ENCODE measurements at regions not wholly inside any gene's neighbourhood (a gene's known extent, or its start where the extent isn't known, plus 50 kb on each side); places are given as distances from the start of the nearest gene placed in this dataset.
A peak's percentile ranks its signal among the peaks of the same experiment; 100 is the strongest.

GRCh38 chr2:181131584-181131983 lies 151.2 kb downstream of the UBE2E3 start:
- TF ChIP-seq EZH2phosphoT487 (IDR thresholded peaks at IDR 0.05; ENCODE audit: insufficient read depth, low read depth) (no peak), EZH2 (IDR thresholded peaks at IDR 0.05; ENCODE audit: insufficient read depth, poor library complexity, severe bottlenecking) (no peak)
- no peaks in the 10 kb centered on the region for H3K79me2 ChIP-seq (ENCODE audit: insufficient read depth)
- in situ Hi-C loops (cut with MboI): no loop called here
- 0 out of 2 replicates have a peak, but pooled peaks cover 3% of the 10 kb centered on the region for H3F3A ChIP-seq (ENCODE audit: insufficient read depth)
- no peak for DNase-seq
- no peak overlapping the region for H3K4me3 ChIP-seq
- H2AFZ ChIP-seq: no peak overlapping the region
- no peaks in the 10 kb centered on the region for H3K4me1 ChIP-seq (ENCODE audit: insufficient read depth)
- H3K27me3 ChIP-seq (replicated peaks; ENCODE audit: insufficient read depth): no peaks in the 10 kb centered on the region
- H3K4me2 ChIP-seq (ENCODE audit: unreplicated experiment): no peak overlapping the region
- H3K27ac ChIP-seq: no peak overlapping the region
- no peaks in the 10 kb centered on the region for H3K9me2 ChIP-seq (ENCODE audit: insufficient read depth)
- no peak overlapping the region for H3K9ac ChIP-seq
- H4K20me1 ChIP-seq (ENCODE audit: insufficient read depth): no peaks in the 10 kb centered on the region
- whole genome bisulfite sequencing, 2 experiments (ENCODE audit: low coverage in 1 of 2, low lambda C conversion rate in 2 of 2, missing lambda C conversion rate in 2 of 2): 75 to 78% methylated on average over 2 of the region's 2 CpGs
- H3K36me3 ChIP-seq (ENCODE audit: low read depth): no peaks in the 10 kb centered on the region
- H3K9me3 ChIP-seq (ENCODE audit: low read depth): peaks cover 7% of the 10 kb centered on the region

GRCh38 chr2:181138816-181139215 lies 158.4 kb downstream of the UBE2E3 start:
- H3F3A ChIP-seq (ENCODE audit: insufficient read depth): peaks cover 9% of the 10 kb centered on the region; the same call in 1 of the 2 replicates
- H3K4me3 ChIP-seq: no peak overlapping the region
- in situ Hi-C loops (cut with MboI): no loop called here
- WGBS, 2 experiments (ENCODE audit: low coverage in 1 of 2, low lambda C conversion rate in 2 of 2, missing lambda C conversion rate in 2 of 2): 58 to 68% methylated on average over 3 of the region's 3 CpGs
- DNase-seq: peak; percentile 54
- no peaks in the 10 kb centered on the region for H4K20me1 ChIP-seq (ENCODE audit: insufficient read depth)
- TF ChIP-seq EZH2phosphoT487 (IDR thresholded peaks at IDR 0.05; ENCODE audit: insufficient read depth, low read depth) (no peak), EZH2 (IDR thresholded peaks at IDR 0.05; ENCODE audit: insufficient read depth, poor library complexity, severe bottlenecking) (no peak)
- 0 out of 2 replicates have a peak, but pooled peaks cover 11% of the 10 kb centered on the region for H3K4me1 ChIP-seq (ENCODE audit: insufficient read depth)
- no peak overlapping the region for H2AFZ ChIP-seq
- H3K79me2 ChIP-seq (ENCODE audit: insufficient read depth): no peaks in the 10 kb centered on the region
- H3K9ac ChIP-seq: no peak overlapping the region
- no peak overlapping the region for H3K4me2 ChIP-seq (ENCODE audit: unreplicated experiment)
- H3K9me3 ChIP-seq (ENCODE audit: low read depth): peaks cover 7% of the 10 kb centered on the region
- no peaks in the 10 kb centered on the region for H3K9me2 ChIP-seq (ENCODE audit: insufficient read depth)
- H3K27me3 ChIP-seq (replicated peaks; ENCODE audit: insufficient read depth): no peaks in the 10 kb centered on the region
- no peaks in the 10 kb centered on the region for H3K36me3 ChIP-seq (ENCODE audit: low read depth)
- no peak overlapping the region for H3K27ac ChIP-seq

- peaks cover 9% of the 10 kb centered on the region; the same call in 1 of the 2 replicates for H3F3A ChIP-seq (ENCODE audit: insufficient read depth)
- H3K4me1 ChIP-seq (ENCODE audit: insufficient read depth): 0 out of 2 replicates have a peak, but pooled peaks cover 11% of the 10 kb centered on the region
- H3K79me2 ChIP-seq (ENCODE audit: insufficient read depth): no peaks in the 10 kb centered on the region
- in situ Hi-C loops (cut with MboI): no loop called here
- no peak overlapping the region for H3K9ac ChIP-seq
- H3K27me3 ChIP-seq (replicated peaks; ENCODE audit: insufficient read depth): no peaks in the 10 kb centered on the region
- peaks cover 7% of the 10 kb centered on the region for H3K9me3 ChIP-seq (ENCODE audit: low read depth)
- H3K4me3 ChIP-seq: no peak overlapping the region
- H4K20me1 ChIP-seq (ENCODE audit: insufficient read depth): no peaks in the 10 kb centered on the region
- DNase-seq: no peak
- 24 to 31% methylated on average over 2 of the region's 2 CpGs for WGBS, 2 experiments (ENCODE audit: low coverage in 1 of 2, low lambda C conversion rate in 2 of 2, missing lambda C conversion rate in 2 of 2)
- no peaks in the 10 kb centered on the region for H3K9me2 ChIP-seq (ENCODE audit: insufficient read depth)
- H3K27ac ChIP-seq: no peak overlapping the region
- H2AFZ ChIP-seq: no peak overlapping the region
- TF ChIP-seq EZH2 (IDR thresholded peaks at IDR 0.05; ENCODE audit: insufficient read depth, poor library complexity, severe bottlenecking): no peak
- TF ChIP-seq EZH2phosphoT487 (IDR thresholded peaks at IDR 0.05; ENCODE audit: insufficient read depth, low read depth): no peak
- H3K36me3 ChIP-seq (ENCODE audit: low read depth): no peaks in the 10 kb centered on the region
- no peak overlapping the region for H3K4me2 ChIP-seq (ENCODE audit: unreplicated experiment)
Observed at GRCh38 chr2:181139831-181140230, 159.4 kb downstream of the UBE2E3 start.

- no peak overlapping the region for H2AFZ ChIP-seq
- 0 out of 2 replicates have a peak, but pooled peaks cover 11% of the 10 kb centered on the region for H3K4me1 ChIP-seq (ENCODE audit: insufficient read depth)
- DNase-seq: peak; percentile 76
- H3K4me3 ChIP-seq: no peak overlapping the region
- H3K9me2 ChIP-seq (ENCODE audit: insufficient read depth): no peaks in the 10 kb centered on the region
- H3K4me2 ChIP-seq (ENCODE audit: unreplicated experiment): no peak overlapping the region
- peaks cover 3% of the 10 kb centered on the region for H3K9me3 ChIP-seq (ENCODE audit: low read depth)
- no peak overlapping the region for H3K9ac ChIP-seq
- H4K20me1 ChIP-seq (ENCODE audit: insufficient read depth): no peaks in the 10 kb centered on the region
- H3F3A ChIP-seq (ENCODE audit: insufficient read depth): peaks cover 9% of the 10 kb centered on the region; the same call in 1 of the 2 replicates
- no peaks in the 10 kb centered on the region for H3K27me3 ChIP-seq (replicated peaks; ENCODE audit: insufficient read depth)
- in situ Hi-C loops (cut with MboI): no loop called here
- 12 to 32% methylated on average over 1 of the region's 1 CpG for WGBS, 2 experiments (ENCODE audit: low coverage in 1 of 2, low lambda C conversion rate in 2 of 2, missing lambda C conversion rate in 2 of 2)
- no peaks in the 10 kb centered on the region for H3K36me3 ChIP-seq (ENCODE audit: low read depth)
- H3K79me2 ChIP-seq (ENCODE audit: insufficient read depth): no peaks in the 10 kb centered on the region
- TF ChIP-seq EZH2 (IDR thresholded peaks at IDR 0.05; ENCODE audit: insufficient read depth, poor library complexity, severe bottlenecking) (no peak), EZH2phosphoT487 (IDR thresholded peaks at IDR 0.05; ENCODE audit: insufficient read depth, low read depth) (no peak)
- no peak overlapping the region for H3K27ac ChIP-seq
Observed at GRCh38 chr2:181140414-181140813, 160.0 kb downstream of the UBE2E3 start.

- H3K4me2 ChIP-seq (ENCODE audit: unreplicated experiment): no peak overlapping the region
- no peak overlapping the region for H3K27ac ChIP-seq
- in situ Hi-C loops (cut with MboI): no loop called here
- H4K20me1 ChIP-seq (ENCODE audit: insufficient read depth): no peaks in the 10 kb centered on the region
- H3K4me1 ChIP-seq (ENCODE audit: insufficient read depth): 0 out of 2 replicates have a peak, but pooled peaks cover 11% of the 10 kb centered on the region
- H3F3A ChIP-seq (ENCODE audit: insufficient read depth): peaks cover 9% of the 10 kb centered on the region; the same call in 1 of the 2 replicates
- H3K27me3 ChIP-seq (replicated peaks; ENCODE audit: insufficient read depth): no peaks in the 10 kb centered on the region
- TF ChIP-seq EZH2phosphoT487 (IDR thresholded peaks at IDR 0.05; ENCODE audit: insufficient read depth, low read depth) (no peak), EZH2 (IDR thresholded peaks at IDR 0.05; ENCODE audit: insufficient read depth, poor library complexity, severe bottlenecking) (no peak)
- H2AFZ ChIP-seq: no peak overlapping the region
- no peak overlapping the region for H3K4me3 ChIP-seq
- H3K9ac ChIP-seq: no peak overlapping the region
- H3K79me2 ChIP-seq (ENCODE audit: insufficient read depth): no peaks in the 10 kb centered on the region
- WGBS, 2 experiments (ENCODE audit: low coverage in 1 of 2, low lambda C conversion rate in 2 of 2, missing lambda C conversion rate in 2 of 2): 10 to 26% methylated on average over 1 of the region's 1 CpG
- no peaks in the 10 kb centered on the region for H3K9me3 ChIP-seq (ENCODE audit: low read depth)
- H3K36me3 ChIP-seq (ENCODE audit: low read depth): no peaks in the 10 kb centered on the region
- no peaks in the 10 kb centered on the region for H3K9me2 ChIP-seq (ENCODE audit: insufficient read depth)
- no peak for DNase-seq
Observed at GRCh38 chr2:181140928-181141327, 160.5 kb downstream of the UBE2E3 start.

Data from GM23248 (cell line).